Upper lobe of left lung (tissue), 6 donors: ENCODE measurements at regions not wholly inside any gene's neighbourhood (a gene's known extent, or its start where the extent isn't known, plus 50 kb on each side); places are given as distances from the start of the nearest gene placed in this dataset.

Experiments
- ATAC-seq, 2 donors: fragments of 200-7000 bp; cut with Tn5 transposase; one replicate each; pipeline ENCODE4 v1.9.1; 2022; ENCODE audit warnings: mild to moderate bottlenecking in 2 of 2, moderate library complexity in 2 of 2; ENCODE audit not compliant: low FRiP score in 2 of 2
- DNase-seq, 2 donors: peaks; one replicate each; pipeline ENCODE4 v3.0.0-alpha.2; 2019 to 2020
- H3K27ac ChIP-seq, 4 donors: fragments of 200-600 bp; sonication (generic); one replicate each; pipeline ENCODE4 v1.5.1; 2016 to 2019
- H3K27me3 ChIP-seq, 4 donors: fragments of 200-600 bp; sonication (generic); one replicate each; pipeline ENCODE4 v1.5.1; 2017 to 2019
- H3K36me3 ChIP-seq, 4 donors: fragments of 200-600 bp; sonication (generic); one replicate each; pipeline ENCODE4 v1.5.1; 2016 to 2019
- H3K4me1 ChIP-seq, 4 donors: fragments of 200-600 bp; sonication (generic); one replicate each; pipeline ENCODE4 v1.5.1; 2018 to 2019
- H3K4me3 ChIP-seq, 4 donors: fragments of 200-600 bp; sonication (generic); one replicate each; pipeline ENCODE4 v1.5.1; 2017 to 2019; ENCODE audit warnings: mild to moderate bottlenecking in 2 of 4, moderate library complexity in 1 of 4
- H3K9me3 ChIP-seq, 4 donors: fragments of 200-600 bp; sonication (generic); one replicate each; pipeline ENCODE4 v1.5.1; 2018 to 2019
- EP300 ChIP-seq, 4 donors: sonication (generic); formaldehyde crosslinking; IDR thresholded peaks; one replicate each; pipeline ENCODE4 v1.5.1; 2017; ENCODE audit warnings: antibody characterized with exemption in 4 of 4, control low read depth in 2 of 4
- POLR2A ChIP-seq, 4 donors: fragments of 450-650 bp; IDR thresholded peaks; one replicate each; pipeline ENCODE4 v1.5.1; 2016 to 2017; ENCODE audit warnings: antibody characterized with exemption in 4 of 4, mild to moderate bottlenecking in 2 of 4
- POLR2AphosphoS5 ChIP-seq, 2 donors: sonication (generic); formaldehyde crosslinking; IDR thresholded peaks; one replicate each; pipeline ENCODE4 v1.5.1; 2017; ENCODE audit warnings: antibody characterized with exemption in 2 of 2
- WGBS, 2 donors: methylation state at CpG; one replicate each; pipeline ENCODE4 v1.1.5; 2017 to 2018; 5-methylcytosine and 5-hydroxymethylcytosine counted together
- TF ChIP-seq, protein P1 (sequence below), 6 experiments: fragments of 450-650 bp in 4 of 6; fragments of 200-600 bp in 2 of 6; sonication (generic) in 2 of 6; IDR thresholded peaks; one replicate each; pipeline ENCODE4 v1.5.1; 2016 to 2019; ENCODE audit warnings: antibody characterized with exemption in 6 of 6
- donor health status: DM: no; HTN: no; CAD: no; lungs with moderate emphysema.
- donor health status: DM: no; HTN: yes; CAD: no; lungs with severe emphysema.

DNA sequence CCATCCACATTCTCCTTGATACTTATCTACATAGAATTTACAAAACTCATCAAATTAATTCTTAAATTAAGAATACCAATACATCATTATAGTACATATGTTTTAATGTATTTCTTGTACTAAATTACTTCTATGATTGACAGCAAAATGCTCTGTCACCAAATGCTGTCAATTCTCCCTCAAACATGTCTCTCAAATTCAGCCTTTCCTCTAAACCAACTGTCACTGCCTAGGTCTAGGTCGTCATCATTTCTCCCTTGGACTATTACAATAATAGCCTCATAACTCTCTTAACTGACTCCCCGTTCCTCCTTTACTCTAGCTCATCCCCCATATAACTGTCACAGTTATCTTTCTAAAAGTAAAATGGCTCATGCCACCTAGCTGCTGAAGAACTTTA lies 279.7 kb upstream of the FSTL5 start:
- TF ChIP-seq POLR2AphosphoS5 (IDR thresholded peaks at IDR 0.05) (no peak), POLR2A (IDR thresholded peaks at IDR 0.05) (no peak), EP300 (IDR thresholded peaks at IDR 0.05) (no peak)
- TF ChIP-seq, protein P1, sequence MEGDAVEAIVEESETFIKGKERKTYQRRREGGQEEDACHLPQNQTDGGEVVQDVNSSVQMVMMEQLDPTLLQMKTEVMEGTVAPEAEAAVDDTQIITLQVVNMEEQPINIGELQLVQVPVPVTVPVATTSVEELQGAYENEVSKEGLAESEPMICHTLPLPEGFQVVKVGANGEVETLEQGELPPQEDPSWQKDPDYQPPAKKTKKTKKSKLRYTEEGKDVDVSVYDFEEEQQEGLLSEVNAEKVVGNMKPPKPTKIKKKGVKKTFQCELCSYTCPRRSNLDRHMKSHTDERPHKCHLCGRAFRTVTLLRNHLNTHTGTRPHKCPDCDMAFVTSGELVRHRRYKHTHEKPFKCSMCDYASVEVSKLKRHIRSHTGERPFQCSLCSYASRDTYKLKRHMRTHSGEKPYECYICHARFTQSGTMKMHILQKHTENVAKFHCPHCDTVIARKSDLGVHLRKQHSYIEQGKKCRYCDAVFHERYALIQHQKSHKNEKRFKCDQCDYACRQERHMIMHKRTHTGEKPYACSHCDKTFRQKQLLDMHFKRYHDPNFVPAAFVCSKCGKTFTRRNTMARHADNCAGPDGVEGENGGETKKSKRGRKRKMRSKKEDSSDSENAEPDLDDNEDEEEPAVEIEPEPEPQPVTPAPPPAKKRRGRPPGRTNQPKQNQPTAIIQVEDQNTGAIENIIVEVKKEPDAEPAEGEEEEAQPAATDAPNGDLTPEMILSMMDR (IDR thresholded peaks at IDR 0.05) = no peak
- no peak overlapping the region for H3K27ac ChIP-seq
- H3K4me1 ChIP-seq = no peaks in the 10 kb centered on the region
- H3K36me3 ChIP-seq = no peaks in the 10 kb centered on the region
- no peaks in the 10 kb centered on the region for H3K27me3 ChIP-seq
- DNase-seq (no peak), ATAC-seq (no peak)
- WGBS, 2 donors = 63 to 79% methylated on average over 2 of the region's 2 CpGs
- H3K9me3 ChIP-seq = no peaks in the 10 kb centered on the region
- H3K4me3 ChIP-seq = no peak overlapping the region

DNA sequence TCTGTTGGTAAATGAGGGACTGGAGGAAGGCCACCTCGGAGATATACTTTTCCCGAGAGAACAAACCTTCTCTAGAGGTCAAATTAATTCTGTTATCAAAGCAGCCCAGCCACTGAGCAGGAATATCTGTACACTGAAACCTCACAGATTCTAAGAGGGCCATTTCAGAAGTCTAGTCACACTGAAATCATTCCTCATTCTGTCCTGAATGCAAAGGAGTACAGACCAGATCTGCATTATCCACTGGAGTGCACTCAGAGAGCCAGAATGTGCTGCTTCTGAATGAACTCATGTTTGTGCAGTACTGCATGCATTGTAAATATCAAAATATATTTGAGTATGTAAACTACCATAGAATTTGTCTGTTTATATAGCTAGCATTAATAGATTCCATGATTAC lies 278.3 kb upstream of the FSTL5 start:
- no peaks in the 10 kb centered on the region for H3K27me3 ChIP-seq
- TF ChIP-seq, protein P1 (IDR thresholded peaks at IDR 0.05) = no peak
- TF ChIP-seq POLR2AphosphoS5 (IDR thresholded peaks at IDR 0.05) = no peak
- no peak for TF ChIP-seq EP300 (IDR thresholded peaks at IDR 0.05)
- no peak for TF ChIP-seq POLR2A (IDR thresholded peaks at IDR 0.05)
- no peaks in the 10 kb centered on the region for H3K4me1 ChIP-seq
- DNase-seq = no peak
- H3K36me3 ChIP-seq = no peaks in the 10 kb centered on the region
- ATAC-seq = no peak
- H3K27ac ChIP-seq = no peak overlapping the region
- WGBS, 2 donors = 72 to 79% methylated on average over 2 of the region's 2 CpGs
- H3K9me3 ChIP-seq = no peaks in the 10 kb centered on the region
- no peak overlapping the region for H3K4me3 ChIP-seq

DNA sequence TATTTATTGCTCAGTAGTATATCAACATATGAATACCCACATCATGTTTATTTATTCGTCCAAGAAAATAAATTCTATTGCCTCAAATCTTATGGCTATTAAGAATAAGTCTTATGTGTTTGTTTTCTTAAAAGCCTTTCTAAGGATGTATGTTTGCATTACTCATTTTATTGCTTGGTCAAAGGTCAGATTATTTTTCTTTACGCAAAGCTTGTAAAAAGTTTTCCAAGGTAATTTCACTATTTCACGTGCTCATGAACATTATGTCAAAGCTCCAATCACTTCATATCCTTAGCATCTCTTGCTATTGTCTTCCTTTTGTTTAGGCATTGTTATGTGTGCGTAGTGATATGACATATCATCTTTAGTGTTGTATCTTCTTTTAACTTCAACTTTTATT lies 258.5 kb upstream of the FSTL5 start:
- H3K27ac ChIP-seq = no peak overlapping the region
- no peaks in the 10 kb centered on the region for H3K4me1 ChIP-seq
- ATAC-seq (no peak), DNase-seq (no peak)
- TF ChIP-seq, protein P1 (IDR thresholded peaks at IDR 0.05) = no peak
- TF ChIP-seq POLR2A (IDR thresholded peaks at IDR 0.05) (no peak), EP300 (IDR thresholded peaks at IDR 0.05) (no peak), POLR2AphosphoS5 (IDR thresholded peaks at IDR 0.05) (no peak)
- H3K4me3 ChIP-seq = no peak overlapping the region
- H3K36me3 ChIP-seq = no peaks in the 10 kb centered on the region
- H3K9me3 ChIP-seq = peaks cover 0 to 3% (median 0%) of the 10 kb centered on the region in 4 donors
- no peaks in the 10 kb centered on the region for H3K27me3 ChIP-seq
- WGBS, 2 donors = 83 to 93% methylated on average over 4 of the region's 4 CpGs

DNA sequence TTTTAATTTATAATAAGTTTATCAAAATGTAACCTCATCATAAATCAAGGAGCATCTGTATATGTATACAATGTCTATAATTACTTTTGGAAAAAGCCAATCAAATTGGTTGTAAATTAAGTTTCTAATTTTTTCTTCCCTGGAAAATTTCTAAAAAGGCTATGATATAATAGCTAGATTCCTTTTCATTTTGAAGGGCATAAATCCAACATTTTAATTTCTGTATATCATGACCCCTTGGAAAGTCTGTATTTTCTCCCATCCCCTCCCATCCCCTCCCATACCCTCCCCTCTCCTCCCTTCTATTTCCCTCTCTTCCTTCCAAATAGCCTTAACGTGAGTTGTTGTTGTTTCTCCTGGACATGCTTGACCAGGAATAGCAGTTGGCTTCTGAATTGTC lies 247.1 kb upstream of the FSTL5 start:
- TF ChIP-seq, protein P1 (IDR thresholded peaks at IDR 0.05) = no peak
- no peak for TF ChIP-seq EP300 (IDR thresholded peaks at IDR 0.05)
- TF ChIP-seq POLR2AphosphoS5 (IDR thresholded peaks at IDR 0.05) = no peak
- no peak for TF ChIP-seq POLR2A (IDR thresholded peaks at IDR 0.05)
- Histone ChIP-seq H3K4me1 (no peaks in the 10 kb centered on the region), H3K9me3 (no peaks in the 10 kb centered on the region), H3K27ac (no peak overlapping the region), H3K4me3 (no peak overlapping the region), H3K27me3 (no peaks in the 10 kb centered on the region), H3K36me3 (no peaks in the 10 kb centered on the region)
- whole genome bisulfite sequencing, 2 donors = 0% methylated on average over 1 of the region's 1 CpG
- ATAC-seq (no peak), DNase-seq (no peak)

DNA sequence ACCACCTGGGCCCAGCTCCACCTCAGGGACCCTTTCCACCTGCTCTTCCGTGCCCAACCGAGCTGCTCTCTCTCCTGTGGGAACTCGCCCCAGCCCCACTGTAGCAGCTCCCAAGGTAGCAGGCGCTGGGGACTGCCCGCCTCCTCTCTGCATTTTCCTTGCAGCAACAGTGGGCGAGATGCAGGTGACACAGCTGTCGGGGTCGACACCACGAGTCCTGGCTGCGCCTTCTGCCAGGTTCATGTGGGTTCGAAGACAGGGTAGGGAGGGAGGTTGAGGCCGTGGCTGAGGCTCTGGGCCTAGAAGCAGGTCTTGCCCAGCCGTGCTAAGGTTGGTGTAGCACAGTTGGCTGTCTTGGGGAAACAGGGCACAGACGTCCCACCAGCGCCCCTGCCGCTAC lies 245.2 kb upstream of the FSTL5 start:
- Histone ChIP-seq H3K9me3 (peaks cover 0 to 3% (median 0%) of the 10 kb centered on the region in 4 donors), H3K27ac (no peak overlapping the region), H3K27me3 (no peaks in the 10 kb centered on the region), H3K36me3 (no peaks in the 10 kb centered on the region), H3K4me3 (no peak overlapping the region), H3K4me1 (no peaks in the 10 kb centered on the region)
- TF ChIP-seq POLR2A (IDR thresholded peaks at IDR 0.05) (no peak), POLR2AphosphoS5 (IDR thresholded peaks at IDR 0.05) (no peak)
- TF ChIP-seq, protein P1 (IDR thresholded peaks at IDR 0.05) = no peak
- ATAC-seq = peak in 1 of 2 donors; percentile 23
- DNase-seq = peak in 1 of 2 donors; percentile 52
- WGBS, 2 donors = 96% methylated on average over 15 to 16 of the region's 16 CpGs
